DOHH2 (cell line): ENCODE measurements at regions not wholly inside any gene's neighbourhood (a gene's known extent, or its start where the extent isn't known, plus 50 kb on each side); places are given as distances from the start of the nearest gene placed in this dataset.

Experiments used
- H3F3A ChIP-seq: fragments of 200-600 bp; sonication (generic), shearing (Covaris generic); 2 replicates; pipeline ENCODE4 v1.6.0; 2016; ENCODE audit warnings: antibody characterized with exemption, mild to moderate bottlenecking; ENCODE audit not compliant: control insufficient read depth, insufficient read depth
- H3K27ac ChIP-seq: fragments of 200-600 bp; sonication (generic); 2 replicates; pipeline ENCODE4 v1.5.1; 2014; ENCODE audit warnings: low read depth, mild to moderate bottlenecking, low read length, moderate library complexity
- H3K27me3 ChIP-seq: fragments of 200-600 bp; sonication (generic); 2 replicates; pipeline ENCODE4 v1.6.1; 2014; ENCODE audit warnings: mild to moderate bottlenecking, low read length, mixed read lengths; ENCODE audit not compliant: control insufficient read depth
- H3K36me3 ChIP-seq: fragments of 200-600 bp; sonication (generic); 2 replicates; pipeline ENCODE4 v1.6.1; 2014; ENCODE audit warnings: mild to moderate bottlenecking, low read length, moderate library complexity, mixed read lengths; ENCODE audit not compliant: control insufficient read depth
- H3K4me1 ChIP-seq: fragments of 200-600 bp; sonication (generic); 2 replicates; pipeline ENCODE4 v1.6.1; 2014; ENCODE audit warnings: mild to moderate bottlenecking, low read length, mixed read lengths; ENCODE audit not compliant: control insufficient read depth
- H3K4me2 ChIP-seq: fragments of 200-600 bp; sonication (generic); 2 replicates; pipeline ENCODE4 v1.6.0; 2014; ENCODE audit warnings: mild to moderate bottlenecking, low read length, moderate library complexity
- H3K4me3 ChIP-seq: fragments of 200-600 bp; sonication (generic); 2 replicates; pipeline ENCODE4 v1.5.1; 2014; ENCODE audit warnings: mild to moderate bottlenecking, low read length, mixed read lengths
- H3K79me2 ChIP-seq: fragments of 200-600 bp; sonication (generic); 2 replicates; pipeline ENCODE4 v1.6.1; 2014; ENCODE audit warnings: mild to moderate bottlenecking, low read length, mixed read lengths; ENCODE audit not compliant: control insufficient read depth
- H3K9me2 ChIP-seq: fragments of 200-600 bp; sonication (generic); replicated peaks from 2 replicates; pipeline ENCODE4 v1.6.1; 2014; ENCODE audit warnings: mild to moderate bottlenecking, low read length, mixed read lengths; ENCODE audit not compliant: control insufficient read depth
- H3K9me3 ChIP-seq: fragments of 200-600 bp; sonication (generic); 2 replicates; pipeline ENCODE4 v1.6.1; 2014; ENCODE audit warnings: antibody characterized with exemption, low read length, mixed read lengths; ENCODE audit not compliant: control insufficient read depth, insufficient read depth
- H4K20me1 ChIP-seq: fragments of 200-600 bp; sonication (generic); 2 replicates; pipeline ENCODE4 v1.6.0; 2014; ENCODE audit warnings: low read depth, mild to moderate bottlenecking, antibody characterized with exemption, low read length, moderate library complexity; ENCODE audit not compliant: control insufficient read depth, insufficient read depth
- EZH2phosphoT487 ChIP-seq: fragments of 200-600 bp; sonication (generic); IDR thresholded peaks from 2 replicates; pipeline ENCODE4 v1.6.1; 2017; ENCODE audit warnings: borderline replicate concordance, mild to moderate bottlenecking, antibody characterized with exemption, low read length, moderate library complexity, mixed read lengths
- TF ChIP-seq, protein P1 (sequence below): fragments of 200-600 bp; sonication (generic); IDR thresholded peaks from one replicate; pipeline ENCODE4 v1.5.1; 2014; ENCODE audit warnings: antibody characterized with exemption, mild to moderate bottlenecking, low read depth, low read length; ENCODE audit not compliant: poor library complexity, severe bottlenecking

DNA sequence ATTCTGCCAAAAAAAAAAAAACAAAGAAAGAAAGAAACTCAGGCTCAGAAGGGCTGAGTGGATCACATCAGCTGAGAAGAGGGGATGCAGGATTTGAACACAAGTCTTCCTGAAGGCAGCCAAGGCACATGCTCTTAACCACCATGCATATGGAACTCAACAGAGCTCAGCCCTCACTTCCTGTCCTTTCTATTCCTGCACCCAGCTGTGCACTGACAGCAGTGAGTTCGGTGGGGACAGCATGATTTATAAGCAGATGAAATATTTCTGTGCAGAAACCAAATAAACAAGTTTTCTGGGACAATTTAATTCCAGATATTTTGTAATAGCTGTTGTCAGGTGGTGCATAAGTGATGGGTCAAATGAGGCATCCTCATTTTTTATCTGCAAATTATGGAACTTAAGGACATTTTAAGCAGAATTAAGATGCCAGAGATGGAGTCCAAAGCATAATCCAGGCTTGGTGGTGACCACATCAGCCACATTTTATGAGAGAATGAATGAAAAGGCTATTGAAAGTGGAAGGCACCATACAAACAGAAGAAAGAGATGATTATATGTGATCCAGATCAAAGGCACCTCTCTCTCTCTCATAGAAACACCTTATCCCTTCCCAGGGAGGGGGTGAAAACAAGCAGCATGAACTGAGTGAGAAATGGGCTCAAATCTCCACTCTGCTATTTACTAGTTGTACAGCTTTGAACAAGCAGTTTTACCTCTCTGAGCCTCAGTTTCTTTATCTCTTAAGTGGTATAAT is 303.6 kb upstream of the MSX2 start:
- Histone ChIP-seq H3K36me3 (no peaks in the 10 kb centered on the region), H3K27ac (no peak overlapping the region), H3F3A (no peaks in the 10 kb centered on the region), H3K79me2 (no peaks in the 10 kb centered on the region), H3K9me3 (no peaks in the 10 kb centered on the region), H4K20me1 (no peaks in the 10 kb centered on the region), H3K27me3 (no peaks in the 10 kb centered on the region), H3K4me2 (no peak overlapping the region), H3K4me1 (no peaks in the 10 kb centered on the region), H3K9me2 (no peaks in the 10 kb centered on the region), H3K4me3 (no peak overlapping the region)
- TF ChIP-seq EZH2phosphoT487: no peak
- TF ChIP-seq, protein P1, sequence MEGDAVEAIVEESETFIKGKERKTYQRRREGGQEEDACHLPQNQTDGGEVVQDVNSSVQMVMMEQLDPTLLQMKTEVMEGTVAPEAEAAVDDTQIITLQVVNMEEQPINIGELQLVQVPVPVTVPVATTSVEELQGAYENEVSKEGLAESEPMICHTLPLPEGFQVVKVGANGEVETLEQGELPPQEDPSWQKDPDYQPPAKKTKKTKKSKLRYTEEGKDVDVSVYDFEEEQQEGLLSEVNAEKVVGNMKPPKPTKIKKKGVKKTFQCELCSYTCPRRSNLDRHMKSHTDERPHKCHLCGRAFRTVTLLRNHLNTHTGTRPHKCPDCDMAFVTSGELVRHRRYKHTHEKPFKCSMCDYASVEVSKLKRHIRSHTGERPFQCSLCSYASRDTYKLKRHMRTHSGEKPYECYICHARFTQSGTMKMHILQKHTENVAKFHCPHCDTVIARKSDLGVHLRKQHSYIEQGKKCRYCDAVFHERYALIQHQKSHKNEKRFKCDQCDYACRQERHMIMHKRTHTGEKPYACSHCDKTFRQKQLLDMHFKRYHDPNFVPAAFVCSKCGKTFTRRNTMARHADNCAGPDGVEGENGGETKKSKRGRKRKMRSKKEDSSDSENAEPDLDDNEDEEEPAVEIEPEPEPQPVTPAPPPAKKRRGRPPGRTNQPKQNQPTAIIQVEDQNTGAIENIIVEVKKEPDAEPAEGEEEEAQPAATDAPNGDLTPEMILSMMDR: no peak

DNA sequence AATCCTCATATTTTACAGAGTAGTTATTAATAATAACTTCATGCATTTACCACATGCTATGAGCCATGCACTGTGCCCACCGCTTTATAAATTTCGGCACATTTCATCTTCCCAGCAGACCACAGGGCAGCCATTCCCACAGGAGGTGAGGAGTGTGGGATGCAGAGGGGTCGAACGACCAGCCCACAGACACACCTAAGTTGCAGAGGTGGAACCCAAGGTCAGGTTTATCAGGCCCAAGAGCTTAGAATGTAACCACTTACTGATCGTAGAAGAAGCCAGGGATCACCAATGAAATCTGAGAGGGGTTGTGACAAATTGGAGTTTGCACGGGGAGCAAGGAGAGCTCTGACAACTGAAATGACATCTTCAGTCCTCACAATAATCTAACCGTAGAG is 303.0 kb upstream of the MSX2 start:
- H3K9me2 ChIP-seq: no peaks in the 10 kb centered on the region
- H3K27me3 ChIP-seq: no peaks in the 10 kb centered on the region
- no peaks in the 10 kb centered on the region for H4K20me1 ChIP-seq
- H3K4me3 ChIP-seq: no peak overlapping the region
- H3K4me1 ChIP-seq: no peaks in the 10 kb centered on the region
- H3K9me3 ChIP-seq: no peaks in the 10 kb centered on the region
- H3K79me2 ChIP-seq: no peaks in the 10 kb centered on the region
- no peak overlapping the region for H3K4me2 ChIP-seq
- H3F3A ChIP-seq: no peaks in the 10 kb centered on the region
- no peaks in the 10 kb centered on the region for H3K36me3 ChIP-seq
- TF ChIP-seq EZH2phosphoT487: no peak
- TF ChIP-seq, protein P1: no peak
- H3K27ac ChIP-seq: no peak overlapping the region

DNA sequence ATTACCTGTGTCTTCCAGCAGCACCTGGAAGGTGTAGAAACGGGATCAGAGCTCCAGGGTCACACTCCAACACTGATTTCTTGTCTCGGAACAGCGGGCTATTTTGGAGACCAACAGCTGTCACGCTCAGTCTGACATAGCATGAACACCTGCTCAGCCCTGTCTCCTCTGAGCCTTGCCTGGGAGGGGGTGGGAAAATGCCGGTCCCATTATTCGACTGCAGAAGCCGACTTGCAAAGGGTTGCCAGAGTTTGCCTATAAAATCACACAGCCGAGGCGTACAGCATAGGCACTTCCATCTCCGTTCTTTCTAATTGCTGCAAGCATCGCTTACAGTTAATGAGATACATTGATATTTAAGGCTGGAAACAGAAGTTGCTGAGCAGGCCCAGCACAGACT is 300.8 kb upstream of the MSX2 start:
- no peaks in the 10 kb centered on the region for H3K36me3 ChIP-seq
- no peaks in the 10 kb centered on the region for H3K4me1 ChIP-seq
- no peak overlapping the region for H3K4me3 ChIP-seq
- H3K79me2 ChIP-seq: no peaks in the 10 kb centered on the region
- no peaks in the 10 kb centered on the region for H4K20me1 ChIP-seq
- no peaks in the 10 kb centered on the region for H3K9me3 ChIP-seq
- no peak for TF ChIP-seq EZH2phosphoT487
- TF ChIP-seq, protein P1: no peak
- H3K9me2 ChIP-seq: no peaks in the 10 kb centered on the region
- H3K27ac ChIP-seq: no peak overlapping the region
- no peaks in the 10 kb centered on the region for H3K27me3 ChIP-seq
- no peaks in the 10 kb centered on the region for H3F3A ChIP-seq
- H3K4me2 ChIP-seq: no peak overlapping the region
